Gastrocnemius medialis (tissue), 4 donors: ENCODE measurements at regions not wholly inside any gene's neighbourhood (a gene's known extent, or its start where the extent isn't known, plus 50 kb on each side); places are given as distances from the start of the nearest gene placed in this dataset.

Source experiments
- ATAC-seq, 2 donors: fragments of 150-250 bp; one replicate each; pipeline ENCODE4 v1.9.1; 2016
- DNase-seq, 2 donors: peaks; one replicate each; pipeline ENCODE4 v3.0.0-alpha.2; 2019
- H3K27ac ChIP-seq, 4 donors: fragments of 200-600 bp; sonication (generic); 1 replicate in 1 of 4; 2 replicates in 3 of 4; pipeline ENCODE4 v1.5.1; 2016 to 2018; ENCODE audit warnings: mild to moderate bottlenecking in 2 of 4, moderate library complexity in 1 of 4
- H3K27me3 ChIP-seq, 3 donors: fragments of 200-600 bp; sonication (generic) in 2 of 3; 1 replicate in 1 of 3; 2 replicates in 2 of 3; pipeline versions ENCODE4 v1.5.1 to v1.6.0; 2016 to 2019; ENCODE audit warnings: mild to moderate bottlenecking in 1 of 3, moderate library complexity in 1 of 3
- H3K36me3 ChIP-seq, 2 donors: fragments of 200-600 bp; sonication (generic) in 1 of 2; one replicate each; pipeline ENCODE4 v1.5.1; 2017 to 2018
- H3K4me1 ChIP-seq, 2 donors: fragments of 200-600 bp; sonication (generic) in 1 of 2; one replicate each; pipeline ENCODE4 v1.5.1; 2016 to 2017; ENCODE audit warnings: mild to moderate bottlenecking in 2 of 2
- H3K4me3 ChIP-seq, 4 donors: fragments of 200-600 bp; sonication (generic) in 3 of 4; 1 replicate in 1 of 4; 2 replicates in 3 of 4; pipeline ENCODE4 v1.5.1; 2016 to 2019; ENCODE audit warnings: mild to moderate bottlenecking in 2 of 4
- H3K9me3 ChIP-seq, 3 donors: fragments of 200-600 bp; sonication (generic) in 2 of 3; 1 replicate in 1 of 3; 2 replicates in 2 of 3; pipeline ENCODE4 v1.5.1; 2016 to 2019
- CTCF ChIP-seq, 5 experiments: fragments of 450-650 bp in 3 of 5; fragments of 200-600 bp in 2 of 5; sonication (generic) in 2 of 5; IDR thresholded peaks in 4 of 5; conservative IDR thresholded peaks in 1 of 5; 1 replicate in 4 of 5; 2 replicates in 1 of 5; pipeline ENCODE4 v1.5.1; 2016 to 2019; ENCODE audit warnings: antibody characterized with exemption in 5 of 5, mild to moderate bottlenecking in 3 of 5, moderate library complexity in 3 of 5
- POLR2A ChIP-seq, 2 donors: fragments of 450-650 bp; IDR thresholded peaks; one replicate each; pipeline ENCODE4 v1.6.1; 2017; ENCODE audit warnings: antibody characterized with exemption in 2 of 2, mild to moderate bottlenecking in 2 of 2, moderate library complexity in 2 of 2
- in situ Hi-C, 4 donors: fragments of 200-750 bp; cut with MboI; loops; one replicate each; pipeline versions ENCODE4 v1.15.0 to v1.8.0; 2017; ENCODE audit warnings: low sequenced_read_pairs in 4 of 4
- intact Hi-C: fragments of 100-400 bp; cut with DNase I; formaldehyde crosslinking; loops from one replicate; pipeline ENCODE4 v1.15.1; 2023; ENCODE audit warnings: low total_unique reads

DNA sequence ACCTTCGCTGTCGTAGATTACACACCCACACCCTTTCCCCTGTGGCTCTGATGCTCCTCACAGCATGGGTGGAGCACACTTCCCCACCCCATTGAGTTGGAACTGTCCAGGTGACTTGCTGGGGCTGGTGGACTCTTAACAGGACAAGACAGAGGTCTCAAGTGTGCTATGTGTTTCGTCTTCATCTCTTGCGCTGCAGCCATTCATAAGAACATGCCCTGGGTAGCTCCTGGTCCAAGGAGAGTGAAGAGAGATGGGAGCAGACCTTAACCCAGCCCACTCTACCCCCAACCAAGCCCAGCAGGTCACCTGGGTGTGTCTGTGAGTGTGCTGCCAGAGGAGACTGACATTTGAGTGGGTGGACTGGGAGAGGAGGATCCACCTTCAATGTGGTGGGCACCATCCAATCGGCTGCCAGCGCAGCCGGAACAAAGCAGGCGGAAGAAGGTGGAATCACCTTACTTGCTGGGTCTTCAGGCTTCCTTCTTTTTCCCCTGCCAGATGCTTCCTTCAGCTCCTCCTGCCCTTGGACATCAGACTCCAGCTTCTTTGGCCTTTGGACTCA is 112.4 kb downstream of the HTR5A start:
- H3K36me3 ChIP-seq, result no peaks in the 10 kb centered on the region
- TF ChIP-seq POLR2A (IDR thresholded peaks at IDR 0.05) (no peak), CTCF (IDR thresholded peaks at IDR 0.05 in 4 of 5, conservative IDR thresholded peaks at IDR 0.05 in 1 of 5) (no peak)
- H3K4me1 ChIP-seq, result no peaks in the 10 kb centered on the region
- DNase-seq (no peak), ATAC-seq (no peak)
- in situ Hi-C loops (loop anchor here in 3 of 4 donors (10.0 to 25.0 kb wide), 4 partner anchors 162 to 270 kb away; no protein-coding TSS in a partner anchor), intact Hi-C loops (no loop called here)
- H3K9me3 ChIP-seq, result peaks cover 0 to 7% (median 3%) of the 10 kb centered on the region in 3 donors
- no peak overlapping the region for H3K4me3 ChIP-seq
- H3K27me3 ChIP-seq, result peaks cover 0 to 3% (median 0%) of the 10 kb centered on the region in 3 donors
- no peak overlapping the region for H3K27ac ChIP-seq

DNA sequence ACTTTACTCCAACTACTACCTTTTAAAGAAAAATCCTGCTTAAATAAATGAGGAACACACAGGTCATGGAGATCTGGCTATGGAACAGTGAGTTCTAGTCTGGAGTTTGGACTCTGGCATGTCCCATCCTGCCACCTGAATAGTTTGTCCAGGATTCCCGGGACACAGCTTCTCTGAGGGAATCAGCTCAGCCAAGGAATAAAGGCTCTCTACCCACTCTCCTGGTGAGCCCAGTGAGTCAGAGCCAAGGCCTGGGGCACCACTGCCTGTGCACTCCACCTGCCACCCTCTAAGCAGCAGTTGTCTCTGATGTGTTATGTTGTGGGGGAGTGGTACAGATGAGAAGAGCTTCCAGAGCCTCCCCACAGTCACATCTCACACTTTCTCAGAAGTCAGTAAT is 113.5 kb downstream of the HTR5A start:
- in situ Hi-C loops (loop anchor here in 3 of 4 donors (10.0 to 25.0 kb wide), 4 partner anchors 161 to 271 kb away; no protein-coding TSS in a partner anchor), intact Hi-C loops (no loop called here)
- H3K4me1 ChIP-seq, result no peaks in the 10 kb centered on the region
- TF ChIP-seq CTCF (IDR thresholded peaks at IDR 0.05 in 4 of 5, conservative IDR thresholded peaks at IDR 0.05 in 1 of 5), result no peak
- H3K27ac ChIP-seq, result no peak overlapping the region
- no peaks in the 10 kb centered on the region for H3K36me3 ChIP-seq
- peaks cover 0 to 3% (median 0%) of the 10 kb centered on the region in 3 donors for H3K27me3 ChIP-seq
- DNase-seq (no peak), ATAC-seq (no peak)
- peaks cover 0 to 7% (median 3%) of the 10 kb centered on the region in 3 donors for H3K9me3 ChIP-seq
- no peak overlapping the region for H3K4me3 ChIP-seq

- no peak overlapping the region for H3K4me3 ChIP-seq
- ATAC-seq (no peak), DNase-seq (no peak)
- H3K27me3 ChIP-seq, result peaks cover 0 to 3% (median 0%) of the 10 kb centered on the region in 3 donors
- H3K9me3 ChIP-seq, result peaks cover 0 to 7% (median 3%) of the 10 kb centered on the region in 3 donors
- no peaks in the 10 kb centered on the region for H3K36me3 ChIP-seq
- no peaks in the 10 kb centered on the region for H3K4me1 ChIP-seq
- intact Hi-C loops, result no loop called here
- in situ Hi-C loops, result loop anchor here (5.0 to 25.0 kb wide), 5 partner anchors 157 to 273 kb away; no protein-coding TSS in a partner anchor
- TF ChIP-seq CTCF (IDR thresholded peaks at IDR 0.05 in 4 of 5, conservative IDR thresholded peaks at IDR 0.05 in 1 of 5), result no peak
- TF ChIP-seq POLR2A (IDR thresholded peaks at IDR 0.05), result no peak
- H3K27ac ChIP-seq, result no peak overlapping the region
These were observed 112.8 kb upstream of the INSIG1 start for GRCh38 chr7:155184923-155185322.

GRCh38 chr7:155187061-155187785 is 110.5 kb upstream of the INSIG1 start:
- intact Hi-C loops, result no loop called here

More at GRCh38 chr7:155187061-155187785, 110.5 kb upstream of the INSIG1 start:
- Histone ChIP-seq H3K4me3 (no peak overlapping the region), H3K36me3 (no peaks in the 10 kb centered on the region), H3K9me3 (peaks cover 0 to 7% (median 3%) of the 10 kb centered on the region in 3 donors), H3K4me1 (peaks cover 0 to 3% of the 10 kb centered on the region in 2 donors), H3K27me3 (peaks cover 0 to 3% (median 0%) of the 10 kb centered on the region in 3 donors), H3K27ac (no peak overlapping the region)
- DNase-seq, result no peak
- no peak for ATAC-seq
- in situ Hi-C loops, result loop anchor here (5.0 to 25.0 kb wide), 5 partner anchors 155 to 275 kb away; no protein-coding TSS in a partner anchor
- no peak for TF ChIP-seq CTCF (IDR thresholded peaks at IDR 0.05 in 4 of 5, conservative IDR thresholded peaks at IDR 0.05 in 1 of 5)
